H4 (cell line): ENCODE measurements at regions not wholly inside any gene's neighbourhood (a gene's known extent, or its start where the extent isn't known, plus 50 kb on each side); places are given as distances from the start of the nearest gene placed in this dataset.
A peak's percentile ranks its signal among the peaks of the same experiment; 100 is the strongest.

ENCODE experiments used
- DNase-seq: peaks from one replicate; pipeline ENCODE4 v3.0.0-alpha.2; 2015; ENCODE audit warnings: low spot score

DNA sequence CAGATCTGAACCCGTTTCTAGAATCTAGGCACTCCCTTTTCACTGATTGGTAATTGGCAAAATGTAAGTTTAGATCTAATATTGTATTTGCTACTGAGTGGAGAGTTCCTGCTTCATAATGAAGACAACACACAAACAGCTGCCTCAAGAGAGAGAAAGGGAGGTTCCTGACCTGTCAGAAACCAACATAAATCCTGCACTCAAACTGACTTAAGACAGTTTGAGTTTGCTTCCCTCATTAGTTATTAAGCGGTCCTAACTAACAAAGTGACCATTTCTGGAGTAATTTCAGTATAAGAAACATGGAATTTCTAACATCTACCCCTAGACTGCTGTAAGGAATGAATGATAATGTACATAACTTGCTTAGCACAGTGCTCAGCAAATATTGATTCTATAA is 191.2 kb downstream of the METTL4 start:
- no peak for DNase-seq

DNA sequence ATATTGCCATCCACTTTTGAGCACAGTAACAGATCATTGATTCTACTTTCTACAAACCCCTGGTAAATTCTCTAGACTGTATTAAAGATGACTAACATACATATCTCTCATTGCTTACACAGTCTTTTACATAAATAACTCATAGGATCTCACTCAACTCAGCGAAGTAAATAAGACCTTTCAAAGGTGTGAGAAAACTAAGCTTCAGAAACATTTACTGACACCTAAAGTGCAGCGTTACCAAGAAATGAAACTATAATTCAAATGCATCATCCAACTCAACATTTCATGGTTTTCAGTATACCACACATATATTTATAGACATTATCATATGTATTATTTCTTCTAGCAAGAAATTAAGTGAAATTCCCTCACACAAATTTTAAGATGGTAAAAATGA is 189.8 kb downstream of the METTL4 start:
- no peak for DNase-seq

DNA sequence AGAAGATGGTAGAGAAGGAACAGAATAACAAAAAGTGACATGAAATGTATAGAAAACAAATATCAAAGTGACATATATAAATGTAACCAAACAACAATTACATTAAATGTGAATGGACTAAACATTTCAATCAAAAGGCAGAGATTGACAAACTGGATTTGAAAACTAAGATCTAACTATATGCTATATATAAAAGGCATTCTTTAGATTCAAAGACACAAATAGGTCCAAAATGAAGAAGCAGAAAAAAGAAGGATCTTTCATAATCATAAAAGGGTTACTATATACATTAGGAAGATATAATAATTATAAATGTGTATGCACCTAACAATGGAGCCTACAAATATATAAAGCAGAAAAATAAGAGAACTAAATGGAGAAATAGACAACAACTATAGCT is 183.7 kb downstream of the METTL4 start:
- DNase-seq, result no peak

DNA sequence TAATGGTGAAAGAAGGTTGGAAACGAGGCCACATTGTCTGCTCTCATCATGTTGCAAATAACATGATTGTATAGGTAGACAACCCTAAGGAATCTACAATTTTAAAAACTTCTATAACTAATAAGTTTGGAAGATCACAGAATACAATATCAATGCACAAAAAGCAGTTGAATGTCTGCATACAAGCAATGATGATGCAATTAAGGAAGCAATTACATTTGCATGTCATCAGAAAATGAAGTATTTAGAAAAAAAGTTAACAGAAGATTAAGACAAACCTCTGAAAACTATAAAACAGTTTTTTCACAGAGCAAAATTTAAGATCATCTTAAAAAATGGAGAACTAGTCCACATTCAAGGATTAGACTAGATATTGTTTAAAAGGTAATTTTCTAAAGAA is 181.1 kb downstream of the METTL4 start:
- no peak for DNase-seq

DNA sequence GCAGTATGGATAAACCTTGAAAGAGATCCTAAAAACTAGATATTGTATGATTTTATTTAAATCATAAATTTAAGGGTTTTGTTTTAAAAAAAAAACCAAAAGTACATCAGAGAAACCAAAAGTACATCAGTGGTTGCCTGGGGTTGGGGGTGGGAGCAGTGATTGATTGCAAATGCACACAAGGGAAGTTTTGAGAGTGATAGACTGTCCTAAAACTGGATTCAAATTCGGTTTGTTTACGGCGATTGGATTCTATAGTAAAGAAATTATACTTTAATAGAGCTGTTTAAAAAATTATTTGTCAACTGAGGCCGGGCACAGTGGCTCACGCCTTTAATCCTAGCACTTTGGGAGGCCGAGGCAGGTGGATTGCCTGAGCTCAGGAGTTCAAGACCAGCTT is 179.8 kb downstream of the METTL4 start:
- DNase-seq, result no peak

DNA sequence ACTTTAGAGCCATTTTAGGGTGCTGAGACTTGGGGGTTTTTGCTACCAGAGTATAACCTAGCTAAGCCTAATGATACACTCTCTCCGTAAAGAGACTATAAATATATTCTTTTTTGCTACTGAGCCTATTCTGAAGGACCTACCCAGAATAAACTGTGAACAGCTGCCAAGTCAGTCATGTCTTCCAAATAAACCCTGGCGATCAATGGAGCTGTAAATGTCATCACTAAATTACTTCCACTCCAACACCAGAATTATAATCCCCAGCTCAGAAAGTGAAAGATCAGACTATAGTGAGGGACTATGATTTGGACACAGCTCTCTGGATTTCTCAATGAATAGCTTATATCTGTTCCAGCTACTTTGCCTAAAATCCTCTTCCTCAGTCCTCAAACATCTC is 178.9 kb downstream of the METTL4 start:
- DNase-seq, result no peak

DNA sequence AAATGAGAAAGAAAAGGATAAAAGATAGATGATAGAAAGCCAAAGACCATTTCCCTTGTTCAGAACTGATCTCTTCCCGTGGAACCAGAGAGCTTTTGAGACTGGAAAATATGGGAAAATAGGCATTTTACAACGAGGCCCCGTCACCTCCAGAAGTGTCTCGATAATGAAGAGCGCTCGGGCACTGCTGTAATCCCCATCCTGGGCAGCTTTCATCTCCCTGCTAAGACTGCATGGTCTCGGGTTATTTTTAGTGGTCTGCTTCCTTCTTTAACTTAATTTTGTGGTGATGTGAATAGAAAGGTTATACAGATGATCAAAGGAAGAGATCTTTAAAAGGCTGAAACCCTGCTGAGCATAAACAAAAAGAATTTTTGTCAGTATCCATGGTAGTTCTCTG is 176.6 kb downstream of the METTL4 start:
- no peak for DNase-seq

DNA sequence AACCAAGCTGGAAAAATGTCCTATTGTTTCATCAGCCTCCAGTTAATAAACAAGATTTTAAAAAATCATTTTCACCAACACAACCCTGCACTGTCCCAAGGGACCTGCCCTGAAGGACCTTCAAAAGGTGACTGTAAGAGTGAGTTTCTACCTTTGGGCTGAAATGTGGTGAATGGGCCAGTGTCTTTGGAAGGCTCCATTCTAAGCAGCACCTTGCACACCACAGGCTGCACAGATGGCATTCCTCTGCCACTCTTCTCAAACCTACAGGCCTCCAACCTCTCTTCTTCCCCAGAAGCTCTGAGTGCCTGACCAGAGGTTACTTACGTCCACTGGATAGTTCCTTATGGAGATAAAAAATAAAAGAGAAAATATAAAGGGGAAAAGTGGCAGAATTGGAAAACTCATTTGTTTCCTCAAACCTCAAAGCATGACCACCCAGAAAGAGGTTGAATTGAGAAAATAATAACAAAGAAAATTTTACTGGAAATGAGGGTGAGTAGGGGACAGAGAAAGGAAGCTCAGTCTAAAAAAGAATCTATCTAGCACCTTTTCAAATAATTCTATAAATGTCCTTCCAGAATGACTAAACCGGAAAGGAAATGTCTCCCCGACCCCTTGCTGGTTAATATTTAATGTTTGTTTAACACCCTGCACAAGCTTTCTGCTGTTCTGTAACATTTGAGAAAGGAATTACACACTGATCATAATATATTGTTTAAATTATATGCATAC is 175.7 kb downstream of the METTL4 start:
- no peak for DNase-seq

DNA sequence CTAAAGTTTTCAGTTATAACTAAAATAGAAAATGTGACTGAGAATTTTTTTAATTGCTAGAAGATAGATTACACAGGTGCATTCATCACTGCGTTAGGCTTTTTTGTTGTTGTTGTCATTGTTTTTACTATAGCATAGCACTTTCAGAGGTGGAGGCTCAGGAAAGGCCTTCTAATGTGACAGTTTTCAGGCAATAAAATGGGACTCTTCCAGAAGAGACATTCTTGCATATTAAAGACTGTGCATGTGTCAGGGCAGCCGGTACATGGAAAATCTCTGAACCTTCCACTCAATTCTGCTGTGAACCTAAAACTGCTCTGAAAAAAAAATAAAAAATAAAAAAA is 175.2 kb downstream of the METTL4 start:
- DNase-seq, result no peak

DNA sequence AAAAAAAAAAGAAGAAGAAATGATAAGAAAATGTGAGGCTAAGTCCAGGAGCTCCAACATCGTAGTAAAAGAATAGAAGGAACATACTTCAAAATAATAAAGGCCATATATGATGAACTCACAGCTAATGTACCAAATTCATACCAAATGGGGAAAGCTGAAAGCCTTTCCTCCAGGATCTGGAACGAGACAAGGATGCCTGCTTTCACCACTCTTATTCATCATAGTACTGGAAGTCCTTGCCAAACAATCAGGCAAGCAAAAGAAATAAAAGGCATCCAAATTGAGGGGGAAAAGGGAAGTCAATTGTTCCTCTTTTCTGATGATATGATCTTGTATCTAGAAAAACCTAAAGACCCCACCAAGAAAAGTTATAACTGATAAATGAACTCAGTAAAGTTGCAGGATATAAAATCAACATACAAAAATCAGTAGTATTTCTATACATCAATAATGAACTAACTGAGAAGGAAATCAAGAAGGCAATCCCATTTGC is 170.6 kb downstream of the METTL4 start:
- DNase-seq, result no peak

DNA sequence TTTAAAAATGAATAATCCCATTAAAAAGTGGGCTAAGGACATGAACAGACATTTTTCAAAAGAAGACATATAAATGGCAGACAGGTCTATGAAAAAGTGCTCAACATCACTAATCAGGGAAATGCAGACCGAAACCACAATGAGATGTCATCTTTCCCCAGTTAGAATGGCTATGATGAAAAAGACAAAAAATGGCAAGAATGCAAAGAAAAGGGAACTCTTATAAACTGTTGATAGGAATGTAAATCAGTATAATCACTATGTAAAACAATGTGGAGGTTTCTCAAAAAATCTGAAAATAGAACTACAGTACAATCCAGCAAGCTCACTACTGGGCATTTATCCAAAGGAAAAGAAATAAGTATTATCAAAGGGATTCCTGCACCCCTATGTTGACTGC is 169.2 kb downstream of the METTL4 start:
- no peak for DNase-seq

DNA sequence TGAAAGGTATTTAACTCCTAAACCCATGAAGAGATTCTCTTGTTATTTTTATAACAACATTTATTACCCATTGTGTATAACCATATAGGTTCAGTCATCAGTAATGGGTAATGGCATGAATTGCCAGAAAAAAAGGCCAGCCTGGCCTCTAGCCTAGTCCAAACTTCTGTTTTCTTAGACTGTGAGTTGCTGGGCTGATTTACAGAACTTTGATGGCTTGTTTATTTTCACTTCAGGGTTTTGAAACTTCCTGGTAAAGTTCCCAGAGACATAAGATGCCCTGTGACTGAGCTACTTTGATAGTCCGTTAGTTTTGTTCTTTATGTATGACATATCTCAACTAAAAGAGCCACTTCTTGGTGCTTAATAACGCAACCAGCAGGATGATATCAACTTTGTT is 164.8 kb downstream of the METTL4 start:
- DNase-seq, result peak; percentile 63

DNA sequence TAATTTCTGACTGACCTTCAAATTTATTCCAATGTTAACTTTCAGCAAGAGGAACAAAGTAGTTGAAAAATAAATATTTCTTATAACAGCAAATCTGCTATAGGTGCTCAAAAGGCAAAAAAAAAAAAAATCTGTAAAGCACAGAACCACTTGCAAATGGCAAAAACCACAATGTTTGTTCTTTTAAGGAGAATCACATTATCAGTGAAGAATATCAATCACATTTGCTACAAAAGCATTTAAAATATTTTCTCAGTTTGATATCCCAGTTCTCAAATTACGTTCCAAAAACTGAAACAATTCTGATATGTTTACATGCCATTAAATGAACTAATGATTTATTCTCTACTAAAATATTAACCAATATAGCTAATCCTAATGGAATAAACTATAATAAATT is 163.3 kb downstream of the METTL4 start:
- no peak for DNase-seq

DNA sequence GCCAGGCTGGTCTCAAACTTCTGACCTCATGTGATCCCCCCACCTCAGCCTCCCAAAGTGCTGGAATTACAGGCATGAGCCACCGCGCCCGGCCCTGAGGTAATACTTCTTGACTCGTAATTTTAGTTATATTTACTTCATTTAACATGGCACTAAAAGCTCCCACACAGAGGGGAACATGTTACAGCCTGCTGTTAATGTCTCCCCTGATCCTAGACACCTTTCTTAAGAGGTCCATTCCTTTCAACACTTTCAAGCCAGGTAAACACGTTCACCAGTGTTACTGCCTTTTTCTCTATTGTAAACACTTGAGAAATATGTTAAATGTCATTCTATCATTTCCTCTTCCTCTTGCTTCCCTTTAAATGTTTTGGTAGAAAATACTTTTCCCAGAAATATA is 161.4 kb downstream of the METTL4 start:
- DNase-seq, result no peak

DNA sequence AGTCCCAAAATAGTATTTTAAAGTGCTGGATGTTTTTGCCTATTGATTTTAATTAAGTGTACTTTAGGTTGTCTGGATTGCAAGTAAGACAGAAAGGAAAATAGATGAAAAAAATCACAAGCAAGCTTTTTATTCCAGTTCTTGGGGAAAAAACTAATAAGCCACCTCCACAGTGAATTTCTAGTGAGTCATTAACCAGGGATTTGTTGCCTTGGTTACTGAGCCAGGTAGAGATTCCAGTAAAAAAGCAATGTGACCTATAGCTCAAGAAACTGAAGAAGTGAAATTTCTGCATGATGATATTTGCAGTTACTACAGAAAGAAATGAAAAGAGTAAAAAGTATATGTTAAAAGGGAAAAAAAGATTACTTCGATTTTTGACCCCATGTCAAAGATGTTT is 160.6 kb downstream of the METTL4 start:
- DNase-seq, result peak; percentile 29

DNA sequence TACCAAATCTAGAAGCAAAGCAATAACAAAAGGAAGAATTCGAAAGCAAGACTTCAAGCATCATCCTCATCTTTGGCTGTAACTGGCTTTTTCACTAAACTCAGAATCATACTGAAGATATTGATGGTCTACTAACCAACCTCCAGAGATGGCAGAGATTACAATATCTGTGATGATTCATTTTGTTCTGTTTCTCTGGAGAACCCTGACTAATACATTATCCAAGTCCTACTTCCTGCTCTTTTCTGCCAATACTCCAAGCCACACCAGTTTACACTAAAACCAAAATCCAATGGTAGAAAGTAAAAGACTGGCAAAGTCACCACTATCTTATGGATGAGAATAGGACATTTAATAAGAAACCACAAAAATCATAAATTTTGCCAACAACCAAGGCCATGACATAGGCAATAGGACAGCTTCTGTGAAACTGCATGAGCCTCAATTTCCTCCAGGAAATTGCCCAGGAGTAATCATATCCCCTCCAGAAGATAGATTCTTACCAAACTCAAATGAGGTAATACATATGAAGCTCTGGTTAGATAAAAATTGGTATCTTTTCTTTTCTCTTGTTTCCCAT is 159.8 kb downstream of the METTL4 start:
- peak; percentile 17 for DNase-seq

DNA sequence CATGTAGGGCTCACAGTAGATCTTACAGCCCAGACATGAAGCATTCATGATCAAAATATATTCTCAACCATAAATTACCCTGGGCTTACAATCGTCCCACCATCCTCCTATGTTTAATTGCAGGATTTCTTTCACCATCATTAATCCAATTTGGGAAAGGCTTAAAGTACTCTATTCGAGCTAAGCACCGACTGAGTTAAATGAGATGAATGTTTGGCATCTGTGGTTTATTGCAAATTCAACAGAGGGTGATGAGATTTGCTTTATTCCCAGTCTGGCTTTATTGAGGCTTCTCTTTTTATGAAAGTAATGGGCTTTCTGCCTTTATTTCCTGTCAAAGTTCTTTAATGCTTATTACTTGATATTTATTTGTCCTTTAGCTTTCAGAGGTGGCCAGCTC is 159.0 kb downstream of the METTL4 start:
- DNase-seq, result no peak

DNA sequence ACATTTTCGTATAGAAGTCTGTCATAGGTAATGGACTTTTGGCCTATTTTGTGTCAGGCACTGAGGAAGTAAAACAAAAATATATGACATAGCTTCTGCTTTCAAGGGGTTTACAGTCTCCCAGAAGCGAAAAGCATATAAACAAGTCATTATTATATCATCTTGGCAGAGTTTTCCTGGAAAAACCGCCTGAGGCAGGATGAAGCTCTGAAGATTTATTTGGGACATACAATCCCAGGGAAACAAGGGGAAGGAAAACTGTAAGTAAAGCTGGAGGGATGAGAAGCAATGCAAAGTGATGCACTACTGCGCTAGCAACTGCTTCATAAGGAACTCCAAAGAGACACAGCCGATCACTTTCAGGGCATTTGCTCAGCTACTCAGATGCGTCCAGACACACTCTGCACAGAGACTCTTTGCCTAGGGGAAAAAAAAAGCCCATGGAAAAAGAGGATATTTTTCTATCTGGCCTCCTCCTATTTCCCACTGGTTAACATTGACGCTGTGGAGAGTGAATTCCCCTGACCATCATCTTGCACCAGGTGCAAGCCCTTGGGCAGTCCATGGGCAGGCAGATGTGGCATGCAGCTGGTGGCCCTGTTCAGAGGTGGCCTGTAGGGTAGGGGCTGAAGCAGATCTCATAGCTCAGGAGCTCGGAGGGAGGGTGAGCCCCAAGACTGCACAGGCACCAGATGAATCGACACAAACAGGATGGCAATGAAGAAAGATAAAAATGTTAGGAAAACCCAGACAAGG is 158.1 kb downstream of the METTL4 start:
- DNase-seq, result no peak

DNA sequence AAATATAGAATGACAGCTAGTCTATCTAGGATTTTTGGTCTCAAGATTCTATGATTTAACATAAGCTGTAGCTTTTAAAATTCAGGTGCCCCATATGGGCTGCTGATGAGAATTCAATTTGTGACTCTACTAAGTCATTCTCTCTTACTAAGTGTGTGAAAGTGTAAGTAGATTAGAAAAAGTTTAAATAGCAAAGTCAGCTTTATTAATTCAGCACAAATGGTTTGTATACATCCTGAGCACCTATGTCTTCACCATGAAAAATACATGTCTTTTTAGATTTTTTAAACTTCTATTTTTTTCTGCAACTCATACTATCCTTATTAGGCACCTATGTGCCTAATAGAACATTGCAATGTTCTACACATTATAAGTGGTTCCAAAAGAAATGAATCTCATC is 157.1 kb downstream of the METTL4 start:
- DNase-seq, result no peak

DNA sequence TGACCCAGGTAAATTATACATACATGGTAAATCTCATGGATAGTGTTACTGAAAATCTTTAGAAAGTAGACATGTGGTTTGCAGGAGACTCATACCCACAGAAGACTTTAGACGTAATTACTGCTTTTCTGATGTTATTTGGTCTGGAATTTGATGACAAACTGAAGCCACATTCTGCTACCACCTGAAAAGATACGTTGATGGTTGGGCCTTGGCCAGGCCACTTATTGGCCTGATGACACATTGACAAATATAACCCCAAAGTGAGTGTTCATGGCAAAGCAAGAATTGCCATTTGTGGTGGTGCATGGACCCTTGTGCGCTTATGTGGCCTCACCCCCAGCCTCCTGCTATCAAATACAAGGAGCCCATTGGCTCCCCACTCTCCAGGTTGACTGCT is 155.6 kb downstream of the METTL4 start:
- DNase-seq, result no peak

DNA sequence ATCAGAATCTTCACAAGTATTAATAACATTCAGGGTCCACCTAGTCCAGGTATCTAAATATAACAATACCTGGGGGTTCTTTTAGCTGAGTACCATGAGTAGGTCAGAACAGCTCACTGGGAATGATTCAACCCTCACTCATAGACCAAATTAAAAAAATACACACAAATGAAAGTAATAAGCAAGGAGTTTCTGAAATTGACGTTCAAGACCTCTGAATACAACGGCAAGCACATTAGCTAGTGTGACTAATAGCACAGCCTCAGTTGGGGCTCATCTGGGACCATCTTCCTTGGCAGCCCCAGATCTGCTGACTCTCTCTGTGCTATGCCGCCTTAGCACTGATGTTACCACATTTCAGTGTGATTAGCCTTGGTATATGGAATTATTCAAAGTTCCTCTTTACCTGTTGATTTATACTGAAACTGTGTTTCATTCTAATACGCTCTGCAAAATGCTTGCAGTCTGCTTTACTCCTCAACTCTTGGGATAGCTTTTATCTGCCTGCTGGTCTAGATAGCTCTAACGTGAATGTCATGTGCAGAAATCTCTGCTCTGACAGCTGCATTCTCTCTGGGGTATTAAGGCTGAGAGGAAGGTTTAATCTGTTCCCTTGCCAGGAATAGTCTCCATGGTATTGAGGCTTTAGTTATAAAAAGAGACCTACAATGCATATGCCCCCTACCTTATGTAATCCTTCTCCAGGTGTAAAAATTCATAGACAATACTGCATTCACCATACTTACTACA is 153.3 kb downstream of the METTL4 start:
- DNase-seq, result no peak

DNA sequence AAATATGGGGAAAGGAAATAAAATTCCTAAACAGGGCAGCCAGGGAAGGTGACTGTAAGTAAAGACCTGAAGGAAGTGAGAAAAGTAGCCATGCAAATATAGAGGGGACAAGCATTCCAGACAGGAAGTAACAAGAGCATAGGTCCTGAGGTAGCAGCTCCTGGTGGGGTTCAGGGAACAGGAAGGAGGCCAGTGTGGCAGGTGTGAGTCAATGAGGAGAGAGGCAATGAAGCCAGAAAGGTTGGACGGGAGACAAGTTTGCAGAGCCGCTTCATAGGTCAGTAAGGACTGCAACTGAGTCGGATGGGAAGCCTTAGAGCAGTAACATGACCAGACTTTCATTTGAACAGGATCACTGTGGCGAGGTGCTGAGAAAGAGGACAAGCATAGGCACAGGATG is 150.9 kb downstream of the METTL4 start:
- no peak for DNase-seq

DNA sequence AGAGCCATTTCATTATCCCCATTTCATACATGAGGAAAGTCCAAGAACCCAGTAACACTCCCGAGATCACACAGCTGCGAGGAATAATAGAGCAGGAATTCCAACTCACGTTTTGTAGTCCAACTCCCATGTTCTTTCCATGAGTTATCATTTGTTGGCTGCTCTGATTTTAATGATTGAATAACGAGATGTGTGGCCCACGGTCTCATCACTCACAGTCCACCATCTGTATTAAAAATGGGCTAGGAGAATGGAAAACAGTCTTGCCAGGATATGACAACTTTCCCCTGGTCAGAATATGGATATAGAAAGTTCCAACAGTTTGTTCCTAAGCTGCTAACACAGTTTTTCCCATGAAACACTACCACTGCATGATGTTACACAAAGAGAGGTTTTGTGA is 147.5 kb downstream of the METTL4 start:
- DNase-seq, result no peak
